IPS-NIHi7 (cell line): ENCODE measurements at regions not wholly inside any gene's neighbourhood (a gene's known extent, or its start where the extent isn't known, plus 50 kb on each side); places are given as distances from the start of the nearest gene placed in this dataset.

Experiments used
- DNase-seq: peaks from one replicate; pipeline ENCODE4 v3.0.0; 2012; ENCODE audit warnings: mixed read lengths; ENCODE audit errors: extremely low spot score

DNA sequence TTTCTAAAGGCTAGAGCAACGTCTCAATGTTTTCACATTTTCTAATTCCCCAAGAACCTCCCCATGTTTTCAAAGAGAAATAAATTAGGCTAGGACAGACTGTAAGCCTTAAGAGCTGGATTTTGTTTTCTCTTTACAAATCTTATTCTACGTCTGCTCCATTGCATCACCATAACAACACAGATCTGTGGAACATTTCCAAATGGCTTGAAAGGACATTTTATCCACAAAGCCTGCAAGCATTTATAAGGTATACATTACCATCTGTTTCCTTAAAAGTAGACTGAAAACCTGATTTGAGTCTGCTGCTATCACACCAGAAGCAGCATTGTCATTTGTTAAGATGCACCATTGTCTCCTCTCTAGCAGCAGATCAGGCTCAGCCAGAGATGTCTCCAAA, 115.3 kb upstream of the PLEKHA5 start:
- DNase-seq = no peak

DNA sequence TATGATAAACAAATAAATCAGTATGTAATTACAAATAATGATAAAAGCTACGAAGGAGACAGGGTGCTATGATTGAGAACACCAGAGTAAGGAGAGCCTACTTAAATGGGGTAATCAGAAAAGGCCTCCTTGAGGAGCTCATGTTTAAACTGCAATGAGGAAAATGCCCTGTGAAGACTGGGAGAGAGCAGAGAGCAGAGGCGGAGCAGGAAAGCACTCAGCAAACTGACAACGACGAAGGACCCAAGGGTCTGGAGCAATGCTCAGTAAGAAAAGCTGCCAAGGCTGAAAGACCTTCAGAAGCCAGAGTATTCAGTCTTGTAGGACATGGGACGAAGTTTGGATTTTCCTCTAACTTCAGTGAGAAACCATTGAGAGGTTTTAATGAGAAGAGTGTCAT, 114.2 kb upstream of the PLEKHA5 start:
- DNase-seq = no peak

DNA sequence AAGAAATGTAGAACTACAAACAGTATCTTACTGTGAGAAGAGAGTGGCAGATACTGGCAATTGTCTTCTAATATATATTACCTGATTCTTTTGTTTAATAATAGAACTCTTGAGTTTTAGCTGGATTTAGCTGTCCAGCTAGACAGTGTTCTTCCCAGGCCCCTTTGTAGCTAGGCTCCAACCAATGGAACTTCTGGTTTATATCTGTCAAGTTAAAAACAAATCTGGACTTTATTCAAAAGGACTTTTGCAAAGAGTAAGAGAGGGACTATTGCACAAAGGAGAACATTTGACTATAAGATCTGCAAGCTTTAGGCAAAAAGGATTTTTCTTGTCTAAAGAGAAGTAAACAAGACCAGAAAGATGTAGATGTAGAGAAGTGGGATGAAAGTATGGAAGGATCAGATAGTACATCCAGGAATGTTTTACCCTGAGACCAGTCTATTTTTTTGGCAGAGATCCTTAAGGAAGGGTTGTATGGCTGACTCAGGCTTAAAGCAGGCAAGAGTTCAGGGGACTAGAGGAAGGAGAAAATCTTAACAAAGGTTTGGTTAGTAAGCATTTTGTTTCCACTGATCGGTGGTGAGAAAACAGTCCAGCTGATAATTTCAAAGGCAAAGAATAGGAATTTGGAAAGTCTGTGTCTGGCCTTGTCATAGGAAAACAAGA, 111.1 kb upstream of the PLEKHA5 start:
- no peak for DNase-seq

DNA sequence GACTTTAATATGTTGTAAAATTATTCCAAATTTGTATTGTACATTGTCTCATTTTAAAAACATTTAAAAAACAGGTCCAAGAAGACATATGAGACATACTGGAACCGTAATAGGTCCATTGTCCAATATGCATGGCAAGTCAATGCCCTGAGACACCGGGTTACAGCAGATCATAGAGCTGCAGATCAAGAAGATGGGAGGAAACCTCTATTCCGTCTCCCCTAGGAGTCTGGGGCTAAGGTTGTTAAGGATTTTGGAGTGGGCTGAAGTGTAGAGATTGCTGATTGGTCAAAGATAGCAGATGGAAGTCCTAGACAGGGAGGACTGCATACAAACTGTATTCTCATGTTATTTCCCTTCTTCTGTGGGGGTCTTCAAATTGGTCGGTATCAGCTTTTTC, 108.3 kb upstream of the PLEKHA5 start:
- DNase-seq = no peak

DNA sequence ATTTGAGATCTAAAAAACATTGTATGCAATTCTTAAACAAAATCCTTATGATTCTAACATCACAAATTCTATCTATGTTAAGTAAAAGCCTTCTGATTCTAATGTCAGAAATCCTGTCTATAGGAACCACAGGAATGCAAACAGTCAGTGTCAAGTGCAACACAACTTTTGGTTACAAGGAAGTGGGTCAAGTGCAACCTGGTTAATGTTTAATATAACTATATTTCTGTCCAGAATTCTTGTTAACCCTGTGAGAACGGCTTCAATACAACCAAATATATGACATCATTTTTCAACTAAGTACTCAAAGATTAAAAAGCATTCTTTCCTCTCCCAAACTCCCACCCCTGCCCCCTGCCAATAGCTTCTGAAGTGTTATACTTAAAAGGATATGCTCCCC, 107.9 kb upstream of the PLEKHA5 start:
- no peak for DNase-seq

DNA sequence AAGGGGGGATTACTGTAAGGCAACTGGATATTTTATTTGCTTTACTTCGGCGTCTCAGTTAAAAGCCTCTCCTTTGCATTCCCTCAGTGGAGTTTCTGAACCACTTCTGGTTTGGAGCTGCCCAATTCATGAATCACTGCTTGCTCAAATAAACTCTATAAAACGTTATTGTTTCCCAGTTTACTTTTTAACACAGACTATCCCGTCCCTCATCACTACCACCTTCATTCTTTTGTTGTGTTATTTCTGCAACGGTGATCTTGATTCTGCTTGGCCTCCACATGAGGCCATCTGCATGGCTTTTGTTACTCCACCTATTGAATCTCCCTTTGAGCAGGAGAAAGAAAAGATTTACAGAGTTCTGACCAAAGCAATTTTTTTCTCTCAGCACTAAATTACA, 104.0 kb upstream of the PLEKHA5 start:
- DNase-seq = no peak

DNA sequence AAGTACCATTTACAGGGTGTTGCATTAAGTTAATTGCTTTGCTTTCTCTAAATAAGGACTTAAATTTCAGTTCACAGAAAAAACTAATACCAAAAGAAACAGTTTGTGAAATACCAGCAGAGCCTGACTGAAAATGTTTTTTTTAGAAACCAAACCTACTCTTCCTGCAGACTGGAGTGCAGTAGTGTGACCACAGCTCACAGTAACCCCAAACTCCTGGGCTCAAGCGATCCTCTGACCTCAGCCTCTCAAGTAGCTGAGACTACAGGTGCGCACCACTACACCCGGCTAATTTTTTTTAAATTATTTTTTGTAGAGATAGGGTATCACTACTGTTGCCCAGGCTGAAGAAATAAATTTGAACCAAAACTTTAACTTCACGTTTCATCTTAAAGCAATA, 103.5 kb upstream of the PLEKHA5 start:
- DNase-seq = no peak

DNA sequence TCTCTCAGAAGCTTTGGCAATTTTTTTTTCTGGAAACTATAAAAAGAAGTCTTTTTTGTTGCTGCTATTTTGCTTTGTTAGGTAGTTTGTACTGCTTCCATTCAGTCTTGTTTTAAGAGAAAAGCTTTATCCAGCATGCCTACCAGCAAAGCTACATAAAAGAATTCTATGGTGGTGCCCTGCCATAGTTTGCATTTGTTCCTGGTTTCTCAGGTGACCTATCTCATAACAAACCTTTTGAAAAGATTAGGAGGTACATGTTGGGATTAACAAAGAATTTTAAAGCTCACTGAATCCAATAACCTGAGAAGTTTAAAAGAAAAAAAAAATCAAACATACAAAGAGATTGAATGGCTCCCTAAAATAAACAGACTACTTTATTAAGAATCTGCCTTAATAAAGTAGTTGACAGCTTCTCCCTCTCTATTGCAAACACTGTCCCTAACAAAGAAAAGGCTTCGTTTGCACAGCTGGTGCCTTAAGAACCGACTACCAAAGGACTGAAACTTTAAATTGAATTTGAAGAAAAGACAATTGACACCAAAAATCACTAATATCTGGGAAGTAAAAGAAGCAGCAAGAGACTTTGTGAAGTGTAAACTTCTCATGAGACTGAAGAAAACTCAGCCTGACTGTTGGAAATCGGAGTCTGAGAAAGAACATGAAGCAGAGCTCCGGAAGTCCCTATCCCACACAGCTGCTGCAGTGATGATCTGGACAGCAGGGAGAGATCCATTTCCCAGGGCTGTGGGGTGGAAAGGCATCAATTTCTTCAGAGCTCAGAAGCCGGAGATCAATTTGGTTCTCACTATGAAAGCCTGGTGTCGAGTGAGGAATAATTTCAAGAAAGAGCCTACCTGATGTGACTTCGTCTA, 102.7 kb upstream of the PLEKHA5 start:
- no peak for DNase-seq

DNA sequence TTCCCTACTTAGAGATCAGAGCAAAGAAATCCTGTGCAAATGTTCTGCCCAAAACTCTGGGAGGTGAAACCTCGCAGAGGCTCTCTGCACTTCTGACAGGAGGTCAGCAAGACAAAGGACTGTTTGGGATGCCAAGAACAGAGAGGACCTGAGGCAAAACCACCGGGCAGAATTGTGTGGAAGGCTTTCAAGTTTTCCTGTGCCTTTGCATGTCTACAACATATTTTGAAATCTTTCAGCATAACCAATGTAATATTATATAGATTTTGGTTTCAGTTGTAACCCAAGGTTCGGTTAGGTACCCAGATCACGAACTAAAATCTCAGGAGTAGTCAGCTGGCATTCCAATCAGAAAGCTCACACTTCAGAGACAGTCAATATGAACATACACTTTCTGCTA, 99.4 kb upstream of the PLEKHA5 start:
- no peak for DNase-seq

DNA sequence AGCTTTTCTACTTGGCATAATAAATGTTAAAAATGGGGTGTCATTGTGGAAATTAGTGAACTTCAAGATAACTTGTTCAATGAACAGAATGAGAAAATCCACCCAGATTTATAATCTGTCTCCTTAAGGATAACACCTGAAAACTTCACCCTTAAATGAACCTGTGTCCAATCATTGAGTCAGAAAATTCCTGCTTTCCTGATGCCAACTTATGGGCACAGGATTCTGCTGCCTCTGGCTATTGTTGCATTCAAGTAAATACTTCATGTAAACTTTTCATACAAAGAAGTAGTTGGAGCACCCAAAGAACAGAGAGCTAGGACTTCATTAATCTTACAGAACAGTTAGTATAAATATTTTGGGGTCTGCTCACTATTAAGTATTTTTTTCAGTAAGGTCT, 98.9 kb upstream of the PLEKHA5 start:
- DNase-seq = no peak

DNA sequence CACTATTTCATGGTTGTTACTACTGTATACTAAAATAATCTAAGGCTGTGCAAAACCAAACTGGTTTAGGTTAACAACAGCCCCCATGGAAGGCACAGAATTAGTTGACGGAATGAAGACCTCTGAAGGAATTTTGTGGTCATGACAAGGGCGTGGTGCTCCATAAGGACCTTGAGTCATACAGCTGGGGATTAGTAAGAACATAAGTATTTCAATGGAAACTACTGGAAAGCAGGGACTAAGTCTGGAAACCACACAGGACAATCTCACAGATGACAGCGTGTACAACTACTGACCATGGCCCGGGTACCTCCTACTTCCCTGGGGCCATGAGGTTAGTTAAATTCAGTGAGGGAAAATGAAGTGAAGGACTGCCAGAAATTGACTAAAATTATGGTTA, 98.5 kb upstream of the PLEKHA5 start:
- DNase-seq = no peak

DNA sequence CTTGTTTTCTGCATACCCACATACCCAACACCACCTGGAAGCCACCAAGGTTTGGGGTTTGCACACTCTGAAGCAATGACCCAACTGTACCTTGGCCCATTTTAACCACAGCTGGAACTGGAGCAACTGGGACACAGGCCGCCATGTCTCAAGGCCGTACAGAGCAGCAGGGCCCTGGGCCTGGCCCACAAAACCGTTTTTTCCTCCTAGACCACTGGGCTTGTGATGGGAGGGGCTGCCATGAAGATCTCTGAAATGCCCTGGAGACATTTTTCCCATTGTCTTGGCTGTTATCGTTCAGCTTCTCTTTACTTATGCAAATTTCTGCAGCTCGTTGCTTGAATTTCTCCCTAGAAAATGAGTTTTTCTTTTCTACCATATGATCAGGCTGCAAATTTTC, 96.7 kb upstream of the PLEKHA5 start:
- no peak for DNase-seq

DNA sequence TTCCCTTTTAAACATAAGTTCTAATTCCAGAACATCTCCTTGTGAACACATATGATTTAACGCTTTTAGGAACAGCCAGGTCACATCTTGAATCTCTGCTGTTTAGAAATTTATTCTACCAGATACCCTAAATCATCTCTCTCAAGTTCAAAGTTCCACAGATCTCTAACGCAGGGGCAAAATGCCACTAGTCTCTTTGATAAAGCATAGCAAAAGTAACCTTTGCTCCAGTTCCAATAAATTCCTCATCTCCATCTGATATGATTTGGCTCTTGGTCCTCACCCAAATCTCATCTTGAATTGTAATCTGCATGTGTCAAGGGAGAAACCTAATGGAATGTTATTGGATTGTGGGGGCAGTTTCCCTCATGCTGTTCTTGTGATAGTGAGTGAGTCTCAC, 96.3 kb upstream of the PLEKHA5 start:
- no peak for DNase-seq

DNA sequence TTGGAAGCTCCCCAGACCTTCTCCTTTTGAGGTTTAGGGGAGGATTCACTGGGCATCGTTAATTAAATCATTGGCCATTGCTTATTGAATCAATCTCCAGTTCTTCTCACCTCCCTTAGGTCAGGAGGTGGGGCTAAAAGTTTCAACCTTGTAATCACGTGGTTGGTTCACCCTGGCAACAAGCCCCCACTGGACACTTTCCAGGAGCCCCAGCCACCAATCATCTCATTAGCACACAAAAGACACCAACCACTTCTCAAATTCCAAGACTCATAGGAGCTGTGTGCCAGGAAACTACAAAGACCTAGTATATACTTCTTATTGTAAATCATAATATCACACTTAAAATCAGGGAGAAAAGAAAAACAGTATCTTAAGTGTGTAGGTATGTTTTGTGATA, 94.6 kb upstream of the PLEKHA5 start:
- no peak for DNase-seq

DNA sequence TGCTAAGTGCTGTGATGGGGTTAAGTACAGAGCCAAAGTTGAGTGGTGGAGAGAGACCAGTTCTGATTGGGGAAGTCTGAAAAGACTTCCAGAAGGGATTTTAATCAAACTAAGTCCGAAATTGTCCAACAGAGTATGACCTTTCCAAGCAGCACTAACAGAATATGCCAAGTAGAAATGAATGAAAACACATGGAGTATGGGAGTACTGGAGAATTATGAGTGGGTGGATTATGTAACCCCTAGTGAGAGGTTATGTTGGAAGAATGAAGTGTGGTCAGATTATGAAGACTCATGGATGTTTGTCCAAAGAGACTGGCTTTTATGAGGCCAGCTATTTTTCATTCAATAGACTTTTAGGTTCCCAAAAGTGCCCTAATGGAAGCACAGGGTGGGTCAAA, 94.0 kb upstream of the PLEKHA5 start:
- DNase-seq = no peak

DNA sequence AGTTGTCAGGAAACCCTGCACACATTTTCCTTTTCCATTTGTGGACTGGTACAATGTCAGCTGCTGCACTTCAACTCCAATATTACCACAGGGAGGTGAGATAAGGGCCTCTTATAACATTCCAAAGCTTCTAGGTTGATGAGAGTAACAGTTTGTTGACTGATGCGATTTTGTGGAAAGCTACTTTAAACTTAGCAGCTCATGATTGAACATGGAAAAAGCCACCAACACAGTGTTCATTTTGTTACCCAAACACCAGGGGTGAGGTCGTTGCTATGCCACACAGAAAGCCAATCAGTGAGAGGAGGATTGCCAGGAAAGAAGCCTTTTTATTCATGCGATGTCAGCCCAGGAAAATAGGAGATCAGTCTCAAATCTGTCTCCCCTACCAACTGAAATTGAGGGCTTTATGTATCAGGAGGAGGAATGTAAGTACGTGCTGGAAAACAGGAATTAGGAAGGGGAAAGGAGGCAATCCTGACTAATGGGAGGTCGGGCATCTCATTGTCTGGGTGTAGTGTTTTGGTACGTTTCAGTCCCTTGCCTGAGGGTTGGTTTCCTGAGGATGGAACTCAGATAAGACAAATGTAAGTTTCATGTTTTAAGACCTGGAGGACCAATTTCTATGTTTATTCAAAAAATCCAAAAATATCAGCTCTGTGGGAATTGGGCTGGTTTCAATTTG, 92.7 kb upstream of the PLEKHA5 start:
- DNase-seq = no peak

DNA sequence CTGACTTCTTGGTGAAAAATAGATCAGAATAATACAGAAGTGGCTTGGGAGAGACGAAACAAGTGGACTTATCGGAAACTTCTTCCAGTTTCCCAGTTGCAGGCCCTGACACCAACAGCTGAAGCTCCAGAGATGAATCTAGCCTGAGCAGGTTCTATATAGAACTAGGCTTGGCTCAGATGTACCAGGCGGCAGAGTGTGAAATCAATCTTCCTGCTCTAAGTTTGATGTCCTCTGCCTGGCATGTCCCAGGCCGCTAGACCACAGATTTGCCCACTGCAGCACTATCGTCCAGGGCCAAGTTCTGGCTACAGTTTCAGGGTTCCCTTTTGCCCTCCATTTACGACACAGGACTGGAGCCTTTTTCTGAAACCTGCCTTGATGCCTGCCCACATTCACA, 91.3 kb upstream of the PLEKHA5 start:
- DNase-seq = no peak

DNA sequence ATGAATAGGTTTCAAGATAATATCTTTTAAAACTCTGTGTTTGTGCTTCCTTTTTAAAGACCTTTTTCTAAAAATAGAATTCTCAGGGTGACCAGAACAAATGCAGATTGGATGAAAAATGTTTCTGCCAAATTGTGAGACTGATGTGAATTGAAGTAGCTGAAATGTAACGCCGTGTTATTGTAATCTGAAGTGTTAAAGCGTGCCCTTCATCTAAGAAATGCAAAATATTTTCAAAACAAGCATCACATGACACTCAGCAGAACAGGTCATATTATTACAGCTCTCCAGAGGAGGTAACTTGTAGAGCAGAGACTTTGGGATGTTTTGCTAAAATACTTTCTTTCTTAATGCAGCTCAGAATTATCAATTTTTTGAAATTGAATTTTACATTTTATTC, 90.0 kb upstream of the PLEKHA5 start:
- DNase-seq = no peak

DNA sequence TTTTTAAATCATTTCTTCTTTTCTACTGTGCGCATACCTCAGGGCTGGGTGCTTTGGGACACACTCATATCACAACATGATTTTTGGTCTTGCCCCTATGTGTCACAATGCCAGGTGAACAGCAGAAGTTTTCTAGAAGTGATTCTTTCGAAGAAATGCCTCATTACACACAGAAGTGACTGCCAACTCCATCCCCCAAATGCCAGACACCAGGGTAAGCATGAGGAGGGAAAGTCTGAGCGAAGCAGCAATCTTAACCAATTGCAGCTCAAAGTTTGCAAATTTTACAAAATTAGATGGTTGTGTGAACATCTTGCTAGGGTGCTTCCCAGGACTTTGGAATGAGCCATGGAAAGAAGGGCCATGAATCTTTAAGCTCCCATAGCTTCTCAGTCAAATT, 87.3 kb upstream of the PLEKHA5 start:
- no peak for DNase-seq

DNA sequence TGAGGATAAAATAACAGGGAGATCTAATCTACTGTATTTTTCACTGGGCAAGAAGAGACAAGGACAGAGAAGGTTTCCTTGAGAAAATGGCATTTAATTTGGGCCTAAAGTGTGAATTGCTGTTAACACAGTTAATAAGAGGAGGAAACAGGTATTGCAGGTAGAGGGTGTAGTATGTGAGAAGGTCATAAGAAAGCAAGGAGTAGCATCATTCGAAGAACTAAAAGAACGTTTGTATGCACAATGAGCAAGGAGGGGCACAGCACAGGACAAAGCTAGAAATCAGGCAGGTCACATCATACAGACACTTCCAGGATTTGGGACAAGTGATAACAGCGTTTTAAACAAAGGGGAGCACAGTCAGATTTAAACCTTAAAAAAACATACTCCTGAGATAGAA, 85.1 kb upstream of the PLEKHA5 start:
- DNase-seq = no peak

DNA sequence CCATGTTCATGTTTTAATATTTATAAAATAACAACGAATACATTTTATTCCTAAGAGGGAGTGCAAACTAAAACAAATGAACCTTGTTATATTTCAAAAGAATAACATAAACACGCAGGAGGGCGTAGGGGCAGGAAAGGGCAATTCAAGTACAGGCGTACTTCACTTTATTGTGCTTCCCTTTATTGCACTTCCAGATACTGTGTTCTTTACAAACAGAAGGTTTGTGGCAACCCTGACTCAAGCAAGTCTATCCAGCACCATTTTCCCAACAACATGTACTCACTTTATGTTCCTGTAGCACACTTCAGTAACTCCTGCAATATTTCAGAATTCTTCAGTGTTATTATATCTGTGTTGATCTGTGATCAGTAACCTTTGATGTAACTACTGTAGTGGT, 84.6 kb upstream of the PLEKHA5 start:
- no peak for DNase-seq

DNA sequence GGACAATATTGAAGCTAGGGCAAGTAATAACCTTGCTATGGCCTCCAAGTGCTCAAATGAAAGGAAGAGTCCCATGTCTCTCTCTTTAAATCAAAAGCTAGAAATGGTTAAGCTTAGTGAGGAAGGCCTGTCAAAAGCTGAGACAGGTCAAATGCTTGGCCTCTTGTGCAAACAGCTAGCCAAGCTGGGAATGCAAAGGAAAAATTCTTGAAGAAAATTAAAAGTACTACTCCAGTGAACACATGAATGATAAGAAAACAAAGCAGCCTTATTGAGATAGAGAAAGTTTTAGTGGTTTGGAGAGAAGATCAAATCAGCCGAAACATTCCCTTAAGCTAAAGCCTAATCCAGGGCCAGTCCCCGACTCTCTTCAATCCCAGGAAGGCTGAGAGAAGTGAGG, 84.1 kb upstream of the PLEKHA5 start:
- DNase-seq = no peak

DNA sequence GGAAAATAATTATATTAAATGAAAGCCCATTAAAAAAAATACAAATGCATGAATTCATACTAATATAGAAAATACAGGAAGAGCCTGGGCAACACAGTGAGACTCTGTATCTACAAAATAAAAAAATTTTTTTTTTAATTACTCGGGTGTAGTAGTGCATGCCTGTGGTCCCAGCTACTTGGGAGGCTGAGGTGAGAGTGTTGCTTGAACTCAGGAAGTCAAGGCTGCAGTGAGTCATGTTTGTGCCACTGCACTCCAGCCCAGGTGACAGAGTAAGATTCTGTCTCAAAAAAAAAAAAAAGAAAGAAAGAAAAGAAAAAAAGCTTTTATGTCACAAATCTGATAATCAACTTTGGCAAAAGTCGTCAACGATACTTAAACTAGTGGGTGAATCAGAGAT, 80.6 kb upstream of the PLEKHA5 start:
- no peak for DNase-seq
